HepG2 (cell line): ENCODE measurements at regions not wholly inside any gene's neighbourhood (a gene's known extent, or its start where the extent isn't known, plus 50 kb on each side); places are given as distances from the start of the nearest gene placed in this dataset.

Source experiments
- ATAC-seq: fragments of 200-7000 bp; cut with Tn5 transposase; 3 replicates; pipeline ENCODE4 v1.9.1; 2020; ENCODE audit warnings: mild to moderate bottlenecking, moderate library complexity
- BruUV-seq: library from RNA; stranded (reverse); fragments of 400-500 nt; replicated peaks from 2 replicates; lab custom pipeline; 2021; lab: Mats Ljungman, UMichigan
- CTCF ChIA-PET: fragments of 300-600 bp; formaldehyde crosslinking; extraction: SDS; loops from one replicate; lab custom pipeline; 2021; ENCODE audit warnings: low total read pairs, inconsistent platforms, low intra/inter-chr PET ratio; lab: Yijun Ruan, JAX
- POLR2A ChIA-PET: fragments of 350-600 bp; sonication (Branson Sonifier 250); formaldehyde crosslinking; loops from one replicate; lab custom pipeline; 2020; ENCODE audit warnings: antibody characterized with exemption, inconsistent platforms; lab: Yijun Ruan, JAX
- DNase-seq: peaks from one replicate; pipeline ENCODE4 v3.0.0-alpha.2; 2015; ENCODE audit warnings: low spot score
- FAIRE-seq: peaks from 3 replicates; lab custom pipeline; 2011; peaks lifted over from hg19 to GRCh38; lab: Jason Lieb, UNC
- H2AFZ ChIP-seq: one replicate; pipeline ENCODE4 v1.6.1; 2011; ENCODE audit warnings: low read length, inconsistent platforms
- H3K27ac ChIP-seq: fragments of 300-600 bp; 3 replicates; pipeline ENCODE4 v1.8.0; 2011; ENCODE audit warnings: mixed run types, mild to moderate bottlenecking, mixed read lengths, low read length, inconsistent platforms; ENCODE audit not compliant: insufficient read depth; ENCODE audit errors: extremely low read length
- H3K27me3 ChIP-seq, 2 experiments: fragments of 200-600 bp in 1 of 2; 2 replicates in 1 of 2; 3 replicates in 1 of 2; pipeline versions ENCODE4 v1.6.0 to v1.8.0; 2011; ENCODE audit warnings: low read length in 2 of 2, mild to moderate bottlenecking in 2 of 2, moderate library complexity in 2 of 2, inconsistent platforms in 1 of 2; ENCODE audit not compliant: insufficient read depth in 2 of 2, control insufficient read depth in 1 of 2
- H3K36me3 ChIP-seq, 2 experiments: fragments of 200-600 bp in 1 of 2; replicated peaks in 1 of 2; 2 replicates in 1 of 2; 3 replicates in 1 of 2; pipeline versions ENCODE4 v1.5.1 to v1.8.0; 2011; ENCODE audit warnings: low read length in 2 of 2, inconsistent platforms in 1 of 2; ENCODE audit not compliant: insufficient read depth in 2 of 2, control insufficient read depth in 1 of 2
- H3K4me1 ChIP-seq: 2 replicates; pipeline ENCODE4 v1.5.1; 2012; ENCODE audit warnings: low read length, inconsistent platforms; ENCODE audit not compliant: insufficient read depth
- H3K4me2 ChIP-seq: 2 replicates; pipeline ENCODE4 v1.6.0; 2011; ENCODE audit warnings: low read depth, low read length, inconsistent platforms
- H3K4me3 ChIP-seq, 3 experiments: fragments of 200-600 bp in 1 of 3; sonication (generic), shearing (Covaris generic) in 1 of 3; replicated peaks in 1 of 3; 2 replicates each; pipeline ENCODE4 v1.5.1; 2011 to 2016; ENCODE audit warnings: low read length in 3 of 3, inconsistent platforms in 2 of 3, low read depth in 2 of 3, mild to moderate bottlenecking in 2 of 3, control low read depth in 1 of 3, mixed read lengths in 1 of 3; ENCODE audit not compliant: insufficient read depth in 1 of 3
- H3K79me2 ChIP-seq: one replicate; pipeline ENCODE4 v1.6.1; 2011; ENCODE audit warnings: low read length, inconsistent platforms; ENCODE audit not compliant: insufficient read depth
- H3K9ac ChIP-seq: 2 replicates; pipeline ENCODE4 v1.6.0; 2011; ENCODE audit warnings: mild to moderate bottlenecking, low read depth, low read length, inconsistent platforms; ENCODE audit not compliant: insufficient read depth
- H3K9me3 ChIP-seq: 2 replicates; pipeline ENCODE4 v1.5.1; 2012; ENCODE audit warnings: mild to moderate bottlenecking, low read length
- H4K20me1 ChIP-seq: 2 replicates; pipeline ENCODE4 v1.6.0; 2011; ENCODE audit warnings: inconsistent platforms, mild to moderate bottlenecking, low read length, moderate library complexity; ENCODE audit not compliant: insufficient read depth
- CTCF ChIP-seq: sonication (generic); formaldehyde crosslinking; IDR thresholded peaks from 2 replicates; pipeline ENCODE4 v1.5.0; 2020; ENCODE audit warnings: mild to moderate bottlenecking, missing genetic modification reagents, moderate library complexity
- HNF4G ChIP-seq, 2 experiments: sonication (generic) in 1 of 2; formaldehyde crosslinking in 1 of 2; IDR thresholded peaks; 2 replicates each; pipeline versions ENCODE4 v1.4.0 to v1.6.1; 2011 to 2020; ENCODE audit warnings: borderline replicate concordance in 2 of 2, low read depth in 2 of 2, mild to moderate bottlenecking in 2 of 2, low read length in 1 of 2, missing genetic modification reagents in 1 of 2, moderate library complexity in 1 of 2
- KLF9 ChIP-seq: IDR thresholded peaks from 2 replicates; pipeline ENCODE4 v1.6.1; 2016; ENCODE audit warnings: low read depth
- KMT2B ChIP-seq: IDR thresholded peaks from 2 replicates; pipeline ENCODE4 v1.6.1; 2016; ENCODE audit warnings: missing genetic modification reagents, missing compliant biosample characterization
- LBX2 ChIP-seq: sonication (generic); formaldehyde crosslinking; IDR thresholded peaks from 2 replicates; pipeline ENCODE4 v1.5.0; 2020; ENCODE audit warnings: missing genetic modification reagents, mild to moderate bottlenecking, borderline replicate concordance
- PPARG ChIP-seq: conservative IDR thresholded peaks from 2 replicates; pipeline ENCODE4 v1.6.1; 2016; ENCODE audit warnings: missing biosample characterization, missing genetic modification reagents
- RXRB ChIP-seq: IDR thresholded peaks from 2 replicates; pipeline ENCODE4 v1.6.1; 2016; ENCODE audit warnings: borderline replicate concordance, missing genetic modification reagents, missing compliant biosample characterization
- STAG1 ChIP-seq: sonication (generic); formaldehyde crosslinking; IDR thresholded peaks from 2 replicates; pipeline ENCODE4 v1.4.0; 2020; ENCODE audit warnings: missing genetic modification reagents
- ZGPAT ChIP-seq: IDR thresholded peaks from 2 replicates; pipeline ENCODE4 v1.6.1; 2016; ENCODE audit warnings: mild to moderate bottlenecking
- ZNF644 ChIP-seq: IDR thresholded peaks from 2 replicates; pipeline ENCODE4 v1.6.1; 2016; ENCODE audit warnings: low read depth
- ZNF777 ChIP-seq: sonication (generic); formaldehyde crosslinking; IDR thresholded peaks from 2 replicates; pipeline ENCODE4 v1.4.0; 2020; ENCODE audit warnings: missing genetic modification reagents
- WGBS: methylation state at CpG from one replicate; pipeline ENCODE4 v1.1.6; 2017; ENCODE audit warnings: low lambda C conversion rate; 5-methylcytosine and 5-hydroxymethylcytosine counted together
- in situ Hi-C: cut with HindIII; loops from 2 replicates; pipeline ENCODE4 v1.10.0; 2017; ENCODE audit warnings: low pct_unique_long_range_greater_than_20kb; ENCODE audit not compliant: extremely low pct_ligation_motif_present
- intact Hi-C: fragments of 100-400 bp; cut with micrococcal nuclease; formaldehyde crosslinking; loops from one replicate; pipeline ENCODE4 v1.10.0; 2022; ENCODE audit not compliant: unreplicated experiment
- TF ChIP-seq, protein P1 (sequence below): IDR thresholded peaks from 2 replicates; pipeline ENCODE4 v1.6.1; 2012; ENCODE audit warnings: low read depth, low read length, improper control_type of control experiment
- TF ChIP-seq, protein P2 (sequence below), 2 experiments: sonication (generic) in 1 of 2; formaldehyde crosslinking in 1 of 2; IDR thresholded peaks; 2 replicates each; pipeline versions ENCODE4 v1.4.0 to v1.6.1; 2018 to 2020; ENCODE audit warnings: missing genetic modification reagents in 2 of 2, borderline replicate concordance in 1 of 2, low read depth in 1 of 2, mild to moderate bottlenecking in 1 of 2, missing biosample characterization in 1 of 2

DNA sequence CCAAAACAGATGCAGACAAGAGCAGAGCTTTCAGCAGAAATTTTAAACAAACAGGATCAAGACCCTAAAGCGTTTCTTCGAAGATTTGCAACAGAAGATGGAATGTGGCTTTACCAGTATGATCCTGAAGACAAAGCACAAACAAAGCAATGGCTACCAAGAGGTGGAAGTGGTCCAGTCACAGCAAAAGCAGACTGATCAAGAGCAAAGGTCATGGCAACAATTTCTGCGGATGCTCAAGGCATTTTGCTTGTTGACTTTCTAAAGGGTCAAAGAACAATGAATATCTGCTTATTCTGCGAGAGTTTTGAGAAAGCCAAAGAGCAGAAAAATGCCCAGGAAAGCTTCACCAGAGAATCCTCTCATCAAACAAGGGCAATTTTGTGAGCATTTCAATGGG lies 130.4 kb downstream of the MBL2 start (continued):
- TF ChIP-seq HNF4G (IDR thresholded peaks at IDR 0.05; ENCODE audit: borderline replicate concordance, low read depth, low read length) (peak; percentile 45; the same call in 1 of the 2 replicates), HNF4G (CRISPR knock-in tag; IDR thresholded peaks at IDR 0.05; ENCODE audit: borderline replicate concordance, low read depth) (no peak), KMT2B (CRISPR knock-in tag) (no peak), ZNF644 (CRISPR knock-in tag) (peak; percentile 75; the same call in 1 of the 2 replicates)

GRCh38 chr10:52644373-52645186 lies 128.0 kb downstream of the MBL2 start:
- H3K9ac ChIP-seq: no peak overlapping the region
- in situ Hi-C loops: loop anchor here (5.0 to 10.0 kb wide), 2 partner anchors 80 to 138 kb away; no protein-coding TSS in a partner anchor
- WGBS: 50% methylated on average over 2 of the region's 3 CpGs
- ChIA-PET CTCF (interaction anchor here (0.9 to 3.7 kb wide), 3 partner anchors 85 to 135 kb away, joined by 3 to 39 read pairs (median 28); no protein-coding TSS in a partner anchor), POLR2A (no interaction called here)
- no peak overlapping the region for H3K4me3 ChIP-seq
- H3K79me2 ChIP-seq: no peaks in the 10 kb centered on the region
- no peaks in the 10 kb centered on the region for H4K20me1 ChIP-seq
- no peaks in the 10 kb centered on the region for H3K36me3 ChIP-seq
- no peaks in the 10 kb centered on the region for H3K9me3 ChIP-seq
- FAIRE-seq (no peak), ATAC-seq (peak; percentile 78), DNase-seq (peak; percentile 48)
- H3K27ac ChIP-seq: no peak overlapping the region
- no peaks in the 10 kb centered on the region for H3K27me3 ChIP-seq
- no peak overlapping the region for H2AFZ ChIP-seq
- H3K4me2 ChIP-seq: no peak overlapping the region
- intact Hi-C loops: loop anchor here (1.0 kb wide), 2 partner anchors 85 to 136 kb away; no protein-coding TSS in a partner anchor
- BruUV-seq: no TSS peak
- peaks cover 23% of the 10 kb centered on the region for H3K4me1 ChIP-seq
- TF ChIP-seq, protein P1, sequence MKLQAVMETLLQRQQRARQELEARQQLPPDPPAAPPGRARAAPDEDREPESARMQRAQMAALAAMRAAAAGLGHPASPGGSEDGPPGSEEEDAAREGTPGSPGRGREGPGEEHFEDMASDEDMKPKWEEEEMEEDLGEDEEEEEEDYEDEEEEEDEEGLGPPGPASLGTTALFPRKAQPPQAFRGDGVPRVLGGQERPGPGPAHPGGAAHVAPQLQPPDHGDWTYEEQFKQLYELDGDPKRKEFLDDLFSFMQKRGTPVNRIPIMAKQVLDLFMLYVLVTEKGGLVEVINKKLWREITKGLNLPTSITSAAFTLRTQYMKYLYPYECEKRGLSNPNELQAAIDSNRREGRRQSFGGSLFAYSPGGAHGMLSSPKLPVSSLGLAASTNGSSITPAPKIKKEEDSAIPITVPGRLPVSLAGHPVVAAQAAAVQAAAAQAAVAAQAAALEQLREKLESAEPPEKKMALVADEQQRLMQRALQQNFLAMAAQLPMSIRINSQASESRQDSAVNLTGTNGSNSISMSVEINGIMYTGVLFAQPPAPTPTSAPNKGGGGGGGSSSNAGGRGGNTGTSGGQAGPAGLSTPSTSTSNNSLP: peak; percentile 71
- 0 out of 2 replicates have a peak, but pooled peaks have one; percentile 18 for TF ChIP-seq ZGPAT
- TF ChIP-seq KLF9 (CRISPR knock-in tag): no peak
- TF ChIP-seq RXRB (CRISPR knock-in tag): 0 out of 2 replicates have a peak, but pooled peaks have one; percentile 12
- TF ChIP-seq, protein P2, sequence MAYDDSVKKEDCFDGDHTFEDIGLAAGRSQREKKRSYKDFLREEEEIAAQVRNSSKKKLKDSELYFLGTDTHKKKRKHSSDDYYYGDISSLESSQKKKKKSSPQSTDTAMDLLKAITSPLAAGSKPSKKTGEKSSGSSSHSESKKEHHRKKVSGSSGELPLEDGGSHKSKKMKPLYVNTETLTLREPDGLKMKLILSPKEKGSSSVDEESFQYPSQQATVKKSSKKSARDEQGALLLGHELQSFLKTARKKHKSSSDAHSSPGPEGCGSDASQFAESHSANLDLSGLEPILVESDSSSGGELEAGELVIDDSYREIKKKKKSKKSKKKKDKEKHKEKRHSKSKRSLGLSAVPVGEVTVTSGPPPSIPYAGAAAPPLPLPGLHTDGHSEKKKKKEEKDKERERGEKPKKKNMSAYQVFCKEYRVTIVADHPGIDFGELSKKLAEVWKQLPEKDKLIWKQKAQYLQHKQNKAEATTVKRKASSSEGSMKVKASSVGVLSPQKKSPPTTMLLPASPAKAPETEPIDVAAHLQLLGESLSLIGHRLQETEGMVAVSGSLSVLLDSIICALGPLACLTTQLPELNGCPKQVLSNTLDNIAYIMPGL (CRISPR knock-in tag; IDR thresholded peaks at IDR 0.05; ENCODE audit: borderline replicate concordance in 1 of 2, low read depth in 1 of 2): peak in 1 of 2 experiments; percentile 30; a peak in 1 of 4 replicates
- no peak for TF ChIP-seq PPARG
- TF ChIP-seq LBX2 (CRISPR knock-in tag): no peak
- TF ChIP-seq STAG1 (CRISPR knock-in tag): peak; percentile 86
- TF ChIP-seq ZNF777 (CRISPR knock-in tag): no peak
- peak; percentile 79 for TF ChIP-seq CTCF (CRISPR knock-in tag)
